ENCODE measurements at regions not wholly inside any gene's neighbourhood (a gene's known extent, or its start where the extent isn't known, plus 50 kb on each side); places are given as distances from the start of the nearest gene placed in this dataset.

- no peak for DNase-seq (ENCODE audit: low spot score)
Observed at GRCh38 chr9:87334366-87334765, 163.3 kb upstream of the DAPK1 start.

GRCh38 chr9:87336407-87336806, 161.3 kb upstream of the DAPK1 start:
- no peaks in the 10 kb centered on the region for H3K9me3 Mint-ChIP-seq (ENCODE audit: unreplicated experiment)
- DNase-seq (ENCODE audit: low spot score): no peak
- H3K4me1 Mint-ChIP-seq (ENCODE audit: unreplicated experiment): peaks cover 10% of the 10 kb centered on the region
- peaks cover 5% of the 10 kb centered on the region for H3K36me3 Mint-ChIP-seq (ENCODE audit: low read depth, unreplicated experiment)
- H3K27me3 Mint-ChIP-seq (ENCODE audit: unreplicated experiment): peaks cover 2% of the 10 kb centered on the region
- no peak for TF ChIP-seq CTCF (IDR thresholded peaks at IDR 0.05; ENCODE audit: unreplicated experiment)
- no peak overlapping the region for H3K4me3 Mint-ChIP-seq (ENCODE audit: unreplicated experiment)
- H3K27ac Mint-ChIP-seq (ENCODE audit: unreplicated experiment): no peak overlapping the region

More at GRCh38 chr9:87334366-87334765, 163.3 kb upstream of the DAPK1 start:
- no peaks in the 10 kb centered on the region for H3K9me3 Mint-ChIP-seq (ENCODE audit: unreplicated experiment)
- H3K27ac Mint-ChIP-seq (ENCODE audit: unreplicated experiment): no peak overlapping the region
- no peak for TF ChIP-seq CTCF (IDR thresholded peaks at IDR 0.05; ENCODE audit: unreplicated experiment)
- peaks cover 5% of the 10 kb centered on the region for H3K36me3 Mint-ChIP-seq (ENCODE audit: low read depth, unreplicated experiment)
- no peak overlapping the region for H3K4me3 Mint-ChIP-seq (ENCODE audit: unreplicated experiment)
- peaks cover 2% of the 10 kb centered on the region for H3K27me3 Mint-ChIP-seq (ENCODE audit: unreplicated experiment)
- H3K4me1 Mint-ChIP-seq (ENCODE audit: unreplicated experiment): peaks cover 10% of the 10 kb centered on the region

GRCh38 chr9:87336914-87337333, 160.7 kb upstream of the DAPK1 start:
- Mint-ChIP-seq H3K36me3 (ENCODE audit: low read depth, unreplicated experiment) (peaks cover 5% of the 10 kb centered on the region), H3K4me3 (ENCODE audit: unreplicated experiment) (peak overlapping the region; percentile 52), H3K27ac (ENCODE audit: unreplicated experiment) (no peak overlapping the region), H3K9me3 (ENCODE audit: unreplicated experiment) (no peaks in the 10 kb centered on the region), H3K4me1 (ENCODE audit: unreplicated experiment) (peaks cover 10% of the 10 kb centered on the region), H3K27me3 (ENCODE audit: unreplicated experiment) (peaks cover 2% of the 10 kb centered on the region)
- peak; percentile 91 for TF ChIP-seq CTCF (IDR thresholded peaks at IDR 0.05; ENCODE audit: unreplicated experiment)
- DNase-seq (ENCODE audit: low spot score): no peak

- H3K36me3 Mint-ChIP-seq (ENCODE audit: low read depth, unreplicated experiment): peaks cover 5% of the 10 kb centered on the region
- H3K4me3 Mint-ChIP-seq (ENCODE audit: unreplicated experiment): peak overlapping the region; percentile 67
- H3K27me3 Mint-ChIP-seq (ENCODE audit: unreplicated experiment): peaks cover 2% of the 10 kb centered on the region
- H3K4me1 Mint-ChIP-seq (ENCODE audit: unreplicated experiment): peaks cover 10% of the 10 kb centered on the region
- DNase-seq (ENCODE audit: low spot score): no peak
- H3K27ac Mint-ChIP-seq (ENCODE audit: unreplicated experiment): no peak overlapping the region
- TF ChIP-seq CTCF (IDR thresholded peaks at IDR 0.05; ENCODE audit: unreplicated experiment): no peak
- H3K9me3 Mint-ChIP-seq (ENCODE audit: unreplicated experiment): no peaks in the 10 kb centered on the region
Observed at GRCh38 chr9:87337335-87338087, 160.2 kb upstream of the DAPK1 start.
